K562 (cell line): ENCODE measurements at regions not wholly inside any gene's neighbourhood (a gene's known extent, or its start where the extent isn't known, plus 50 kb on each side); places are given as distances from the start of the nearest gene placed in this dataset.

Experiments
- ATAC-seq: fragments of 200-7000 bp; cut with Tn5 transposase; 3 replicates; pipeline ENCODE4 v1.9.1; 2020; ENCODE audit warnings: moderate library complexity
- BruUV-seq: library from RNA; stranded (reverse); fragments of 400-500 nt; replicated peaks from 2 replicates; lab custom pipeline; 2021; lab: Mats Ljungman, UMichigan
- CTCF ChIA-PET: fragments of 300-600 bp; formaldehyde crosslinking; extraction: SDS; loops from one replicate; lab custom pipeline; 2021; ENCODE audit warnings: low intra/inter-chr PET ratio; lab: Yijun Ruan, JAX
- POLR2A ChIA-PET: fragments of 300-600, 350-650 bp; sonication (Branson Sonifier 250); formaldehyde crosslinking; extraction: SDS; loops from one replicate; lab custom pipeline; 2021; ENCODE audit warnings: antibody characterized with exemption, inconsistent platforms; lab: Yijun Ruan, JAX
- DNase-seq, 4 experiments: peaks; one replicate each; pipeline versions ENCODE4 v3.0.0 to v3.0.0-alpha.2; 2011 to 2018; ENCODE audit warnings: low spot score in 3 of 4, mixed read lengths in 3 of 4; ENCODE audit errors: extremely low read depth in 1 of 4
- FAIRE-seq: peaks from 2 replicates; lab custom pipeline; 2011; peaks lifted over from hg19 to GRCh38; lab: Jason Lieb, UNC
- H2AFZ ChIP-seq: 2 replicates; pipeline ENCODE4 v1.6.0; 2011; ENCODE audit warnings: low read depth, low read length, control low read depth, inconsistent platforms
- H3K27ac ChIP-seq: fragments of 200-600 bp; 3 replicates; pipeline ENCODE4 v1.8.0; 2011; ENCODE audit warnings: low read depth, mild to moderate bottlenecking, control low read depth, inconsistent platforms, low read length, moderate library complexity, mixed read lengths; ENCODE audit errors: extremely low read depth
- H3K27me3 ChIP-seq, 2 experiments: fragments of 300-600 bp in 1 of 2; 2 replicates in 1 of 2; 3 replicates in 1 of 2; pipeline versions ENCODE4 v1.6.0 to v1.8.0; 2011; ENCODE audit warnings: inconsistent platforms in 2 of 2, low read length in 2 of 2, mild to moderate bottlenecking in 1 of 2, mixed read lengths in 1 of 2, moderate library complexity in 1 of 2; ENCODE audit not compliant: control insufficient read depth in 2 of 2, insufficient read depth in 2 of 2
- H3K36me3 ChIP-seq: fragments of 300-600 bp; 3 replicates; pipeline ENCODE4 v1.8.0; 2011; ENCODE audit warnings: mild to moderate bottlenecking, low read length, inconsistent platforms; ENCODE audit not compliant: control insufficient read depth, insufficient read depth
- H3K4me1 ChIP-seq, 2 experiments: fragments of 200-600 bp in 1 of 2; replicated peaks in 1 of 2; 2 replicates in 1 of 2; 3 replicates in 1 of 2; pipeline versions ENCODE4 v1.5.1 to v1.8.0; 2011; ENCODE audit warnings: inconsistent platforms in 2 of 2, low read length in 2 of 2, mild to moderate bottlenecking in 1 of 2, mixed read lengths in 1 of 2, moderate library complexity in 1 of 2; ENCODE audit not compliant: control insufficient read depth in 2 of 2, insufficient read depth in 2 of 2
- H3K4me2 ChIP-seq: 2 replicates; pipeline ENCODE4 v1.6.1; 2011; ENCODE audit warnings: low read length, control low read depth, inconsistent platforms, mixed read lengths; ENCODE audit not compliant: insufficient read depth
- H3K4me3 ChIP-seq: fragments of 200-600 bp; sonication (generic), shearing (Covaris generic); 2 replicates; pipeline ENCODE4 v1.5.1; 2016; ENCODE audit warnings: control low read depth, inconsistent platforms
- H3K79me2 ChIP-seq: fragments of 200-600 bp; 3 replicates; pipeline ENCODE4 v1.8.0; 2011; ENCODE audit warnings: low read length, inconsistent platforms; ENCODE audit not compliant: control insufficient read depth, insufficient read depth
- H3K9ac ChIP-seq, 2 experiments: 2 replicates each; pipeline versions ENCODE4 v1.6.0 to v1.6.1; 2011; ENCODE audit warnings: low read depth in 2 of 2, low read length in 2 of 2, control low read depth in 1 of 2, inconsistent platforms in 1 of 2, mild to moderate bottlenecking in 1 of 2, mixed read lengths in 1 of 2; ENCODE audit not compliant: insufficient read depth in 1 of 2
- H3K9me1 ChIP-seq: one replicate; pipeline ENCODE4 v1.6.0; 2011; ENCODE audit warnings: inconsistent platforms, mild to moderate bottlenecking, low read length, moderate library complexity; ENCODE audit not compliant: control insufficient read depth, insufficient read depth
- H3K9me3 ChIP-seq: replicated peaks from 2 replicates; pipeline ENCODE4 v1.5.1; 2011; ENCODE audit warnings: low read depth, low read length, inconsistent platforms; ENCODE audit not compliant: control insufficient read depth, insufficient read depth
- H4K20me1 ChIP-seq: replicated peaks from 2 replicates; pipeline ENCODE4 v1.6.1; 2011; ENCODE audit warnings: low read length, inconsistent platforms, mixed read lengths; ENCODE audit not compliant: control insufficient read depth, insufficient read depth
- ATF1 ChIP-seq, 2 experiments: fragments of 450-650 bp in 1 of 2; IDR thresholded peaks; 2 replicates each; pipeline ENCODE4 v1.6.1; 2016; ENCODE audit warnings: missing compliant biosample characterization in 1 of 2, missing genetic modification characterization in 1 of 2
- BCOR ChIP-seq: fragments of 450-650 bp; IDR thresholded peaks from 2 replicates; pipeline ENCODE4 v1.6.1; 2016
- CBX5 ChIP-seq: IDR thresholded peaks from 2 replicates; pipeline ENCODE4 v1.6.1; 2014; ENCODE audit warnings: low read depth, borderline replicate concordance
- CTBP1 ChIP-seq: fragments of 450-650 bp; IDR thresholded peaks from 2 replicates; pipeline ENCODE4 v1.6.1; 2016; ENCODE audit warnings: borderline replicate concordance
- GMEB1 ChIP-seq: fragments of 250-450 bp; sonication (Bioruptor Pico); IDR thresholded peaks from 2 replicates; pipeline ENCODE4 v1.4.0; 2020; ENCODE audit warnings: mild to moderate bottlenecking
- HNRNPK ChIP-seq: fragments of 200-400 bp; formaldehyde crosslinking; IDR thresholded peaks from one replicate; pipeline ENCODE4 v1.6.1; 2018; ENCODE audit warnings: mild to moderate bottlenecking, low read depth, low read length; ENCODE audit not compliant: poor library complexity, severe bottlenecking
- HSF4 ChIP-seq: fragments of 250-450 bp; sonication (Bioruptor Pico); IDR thresholded peaks from 2 replicates; pipeline ENCODE4 v2.1.2; 2022; ENCODE audit warnings: mild to moderate bottlenecking, moderate library complexity, borderline replicate concordance
- JUNB ChIP-seq: fragments of 450-650 bp; formaldehyde crosslinking; conservative IDR thresholded peaks from 2 replicates; pipeline ENCODE4 v1.4.0; 2020; ENCODE audit warnings: mild to moderate bottlenecking
- MCM7 ChIP-seq, 2 experiments: fragments of 450-650 bp; IDR thresholded peaks; 2 replicates each; pipeline ENCODE4 v1.6.1; 2016 to 2018
- NCOA4 ChIP-seq: fragments of 450-650 bp; IDR thresholded peaks from 2 replicates; pipeline ENCODE4 v1.6.1; 2018; ENCODE audit warnings: mild to moderate bottlenecking; ENCODE audit not compliant: partially characterized antibody
- SMARCB1 ChIP-seq: IDR thresholded peaks from 2 replicates; pipeline ENCODE4 v1.6.1; 2011; ENCODE audit warnings: improper control_type of control experiment, low read depth; ENCODE audit not compliant: insufficient read length
- TAF9B ChIP-seq: fragments of 450-650 bp; IDR thresholded peaks from 2 replicates; pipeline ENCODE4 v1.6.1; 2018; ENCODE audit warnings: mild to moderate bottlenecking; ENCODE audit not compliant: partially characterized antibody
- YY1 ChIP-seq, 3 experiments: IDR thresholded peaks; 2 replicates each; pipeline ENCODE4 v1.6.1; 2011; ENCODE audit warnings: low read length in 2 of 3, mild to moderate bottlenecking in 2 of 3, moderate library complexity in 2 of 3, borderline replicate concordance in 1 of 3, control low read depth in 1 of 3, low read depth in 1 of 3; ENCODE audit not compliant: insufficient read depth in 3 of 3, insufficient replicate concordance in 2 of 3, control insufficient read depth in 1 of 3, insufficient read length in 1 of 3; ENCODE audit errors: extremely low read depth in 1 of 3
- WGBS: fragments of 100-300 bp; shearing (Covaris generic); methylation state at CpG from one replicate; pipeline ENCODE4 v1.1.6; 2016; ENCODE audit warnings: low coverage, mixed read lengths; ENCODE audit not compliant: insufficient coverage; ENCODE audit errors: missing lambda C conversion rate; 5-methylcytosine and 5-hydroxymethylcytosine counted together
- in situ Hi-C: fragments of 300-500 bp; cut with MboI; formaldehyde crosslinking; loops from 4 replicates; pipeline ENCODE4 v1.15.0; 2018; ENCODE audit warnings: inconsistent platforms, mixed read lengths
- intact Hi-C: fragments of 100-400 bp; cut with micrococcal nuclease; formaldehyde crosslinking; loops from 2 replicates; pipeline ENCODE4 v1.14.2; 2022

- ATAC-seq, result no peak
- Histone ChIP-seq H3K4me1 (no peaks in the 10 kb centered on the region), H2AFZ (no peak overlapping the region), H3K9me3 (no peaks in the 10 kb centered on the region), H4K20me1 (no peaks in the 10 kb centered on the region), H3K4me3 (no peak overlapping the region), H3K27me3 (no peaks in the 10 kb centered on the region), H3K79me2 (no peaks in the 10 kb centered on the region), H3K9me1 (no peaks in the 10 kb centered on the region), H3K27ac (no peak overlapping the region), H3K36me3 (no peaks in the 10 kb centered on the region), H3K9ac (no peak overlapping the region), H3K4me2 (no peak overlapping the region)
- no TSS peak for BruUV-seq
- TF ChIP-seq YY1 (IDR thresholded peaks at IDR 0.05; ENCODE audit: borderline replicate concordance in 1 of 3, control insufficient read depth in 1 of 3, extremely low read depth in 1 of 3, insufficient read depth in 3 of 3, insufficient read length in 1 of 3, insufficient replicate concordance in 2 of 3, low read depth in 1 of 3, low read length in 2 of 3), result no peak
- TF ChIP-seq ATF1 (CRISPR knock-in tag; IDR thresholded peaks at IDR 0.05), result no peak
- TF ChIP-seq ATF1 (tag; IDR thresholded peaks at IDR 0.05), result no peak
- TF ChIP-seq MCM7 (IDR thresholded peaks at IDR 0.05), result no peak
- no peak for TF ChIP-seq SMARCB1
- TF ChIP-seq HNRNPK, result no peak
- no peak for TF ChIP-seq TAF9B
- TF ChIP-seq HSF4 (CRISPR knock-in tag), result no peak
- TF ChIP-seq NCOA4, result no peak
- no peak for TF ChIP-seq CTBP1
- no peak for TF ChIP-seq BCOR
- TF ChIP-seq JUNB, result no peak
- no peak for TF ChIP-seq CBX5
- TF ChIP-seq GMEB1 (CRISPR knock-in tag), result no peak
- ChIA-PET POLR2A (no interaction called here), CTCF (interaction anchor here (0.6 kb wide), 1 partner anchor 553 kb away, joined by 3 read pairs; no protein-coding TSS in a partner anchor)
- DNase-seq, result no peak
- FAIRE-seq, result no peak
- 0% methylated on average over 5 of the region's 5 CpGs for WGBS
- in situ Hi-C loops, result no loop called here
- intact Hi-C loops, result no loop called here
Observed at GRCh38 chr5:93090698-93091097, 490.3 kb downstream of the NR2F1-AS1 start.
